Progenitor cell of endocrine pancreas (in vitro differentiated cells): ENCODE measurements at regions not wholly inside any gene's neighbourhood (a gene's known extent, or its start where the extent isn't known, plus 50 kb on each side); places are given as distances from the start of the nearest gene placed in this dataset.

Experiments
- DNase-seq: peaks from one replicate; pipeline ENCODE4 v3.0.0; 2021; ENCODE audit warnings: low spot score; ENCODE audit not compliant: unreplicated experiment
- H3K27ac Mint-ChIP-seq: 2 replicates; pipeline ENCODE4 v1.8.0; 2021; ENCODE audit warnings: mild to moderate bottlenecking, moderate library complexity, mixed read lengths
- H3K27me3 Mint-ChIP-seq: 2 replicates; pipeline ENCODE4 v1.8.0; 2021; ENCODE audit warnings: mixed read lengths
- H3K36me3 Mint-ChIP-seq: 2 replicates; pipeline ENCODE4 v1.8.0; 2022; ENCODE audit warnings: mixed read lengths; ENCODE audit not compliant: insufficient read depth
- H3K4me1 Mint-ChIP-seq: 2 replicates; pipeline ENCODE4 v1.8.0; 2021; ENCODE audit warnings: low read depth, mixed read lengths
- H3K4me3 Mint-ChIP-seq: 2 replicates; pipeline ENCODE4 v1.8.0; 2021; ENCODE audit warnings: low read depth, mild to moderate bottlenecking, moderate library complexity, mixed read lengths
- H3K9me3 Mint-ChIP-seq: 2 replicates; pipeline ENCODE4 v1.8.0; 2021; ENCODE audit warnings: low read depth, mixed read lengths
- CTCF ChIP-seq: fragments of 200-600 bp; sonication (generic); IDR thresholded peaks from one replicate; pipeline ENCODE4 v1.5.0; 2021; ENCODE audit warnings: antibody characterized with exemption, mild to moderate bottlenecking; ENCODE audit not compliant: unreplicated experiment

- no peak for DNase-seq
- no peaks in the 10 kb centered on the region for H3K36me3 Mint-ChIP-seq
- peaks cover 2% of the 10 kb centered on the region for H3K4me1 Mint-ChIP-seq
- H3K9me3 Mint-ChIP-seq = no peaks in the 10 kb centered on the region
- H3K4me3 Mint-ChIP-seq = no peak overlapping the region
- peaks cover 3% of the 10 kb centered on the region for H3K27me3 Mint-ChIP-seq
- no peak overlapping the region for H3K27ac Mint-ChIP-seq
- TF ChIP-seq CTCF = no peak
Observed at GRCh38 chr1:67605209-67605780, 79.7 kb upstream of the GADD45A start.

GRCh38 chr1:67607286-67607685 is 77.7 kb upstream of the GADD45A start:
- H3K4me1 Mint-ChIP-seq = peaks cover 2% of the 10 kb centered on the region
- H3K9me3 Mint-ChIP-seq = no peaks in the 10 kb centered on the region
- no peak for TF ChIP-seq CTCF
- no peak overlapping the region for H3K27ac Mint-ChIP-seq
- no peak overlapping the region for H3K4me3 Mint-ChIP-seq
- no peak for DNase-seq
- H3K27me3 Mint-ChIP-seq = peaks cover 6% of the 10 kb centered on the region
- no peaks in the 10 kb centered on the region for H3K36me3 Mint-ChIP-seq

DNA sequence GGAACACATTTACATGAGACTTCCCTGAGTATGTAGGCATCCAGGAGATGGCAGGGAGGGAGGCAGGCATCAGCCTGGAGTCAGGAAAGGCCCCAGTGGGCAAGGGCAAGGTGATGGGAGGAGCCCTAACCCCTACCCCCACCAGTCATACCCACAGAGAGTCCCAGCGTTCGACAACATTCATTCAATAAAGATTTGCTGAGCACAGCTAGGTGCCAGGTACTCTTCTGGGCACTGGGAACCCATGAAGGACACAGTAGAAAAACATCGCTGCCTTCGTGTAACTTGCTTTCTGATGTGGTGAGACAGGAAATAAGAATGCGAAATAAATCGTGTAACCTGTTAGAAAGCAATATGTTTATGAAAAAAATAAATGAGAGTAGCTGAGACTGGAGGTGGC is 77.3 kb upstream of the GADD45A start:
- Mint-ChIP-seq H3K4me1 (peaks cover 2% of the 10 kb centered on the region), H3K27ac (no peak overlapping the region), H3K4me3 (no peak overlapping the region), H3K27me3 (peaks cover 6% of the 10 kb centered on the region), H3K36me3 (no peaks in the 10 kb centered on the region), H3K9me3 (no peaks in the 10 kb centered on the region)
- no peak for TF ChIP-seq CTCF
- DNase-seq = no peak

- Mint-ChIP-seq H3K27ac (no peak overlapping the region), H3K4me3 (no peak overlapping the region), H3K9me3 (no peaks in the 10 kb centered on the region), H3K4me1 (peaks cover 2% of the 10 kb centered on the region), H3K36me3 (no peaks in the 10 kb centered on the region), H3K27me3 (peaks cover 6% of the 10 kb centered on the region)
- no peak for DNase-seq
- no peak for TF ChIP-seq CTCF
Observed at GRCh38 chr1:67608661-67609576, 76.1 kb upstream of the GADD45A start.

DNA sequence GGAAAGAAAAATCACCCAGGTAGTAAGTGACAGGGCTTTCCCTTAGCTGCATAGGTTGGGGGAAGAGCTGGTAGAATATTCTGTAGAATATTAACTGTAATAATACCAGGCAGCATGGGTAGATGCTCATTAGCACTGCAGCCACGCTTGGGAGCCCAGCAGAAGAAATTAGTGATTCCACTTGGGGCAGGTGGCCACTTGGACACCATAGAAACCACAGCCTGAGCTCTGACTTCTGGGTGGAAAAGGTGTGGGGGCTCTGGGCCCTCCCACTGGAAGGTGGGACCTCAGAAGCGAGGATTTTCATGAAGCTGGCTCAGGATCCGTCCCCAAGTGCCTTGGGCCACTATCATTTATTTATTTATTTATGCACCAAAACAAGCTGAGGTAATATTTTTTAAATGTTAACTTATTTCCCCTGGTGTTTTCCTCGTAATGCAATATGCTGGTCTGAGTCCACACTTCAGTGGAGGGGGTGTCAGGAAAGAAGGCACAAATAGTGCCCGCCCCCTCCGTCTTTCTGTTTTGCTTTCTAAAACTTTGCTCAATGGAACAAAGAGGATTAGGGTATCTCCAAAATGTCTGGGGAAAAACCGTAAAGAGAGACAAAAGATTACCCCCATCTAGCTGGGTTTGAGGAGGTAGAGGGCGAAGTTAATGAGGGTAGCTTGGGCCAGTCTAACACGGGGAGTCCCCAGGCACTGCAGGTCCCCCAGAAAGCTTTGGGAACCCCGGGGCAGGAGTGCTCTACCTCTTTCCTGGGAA is 75.2 kb upstream of the GADD45A start:
- no peak for TF ChIP-seq CTCF
- Mint-ChIP-seq H3K4me1 (peaks cover 2% of the 10 kb centered on the region), H3K4me3 (no peak overlapping the region), H3K9me3 (no peaks in the 10 kb centered on the region), H3K27me3 (peaks cover 6% of the 10 kb centered on the region), H3K27ac (no peak overlapping the region), H3K36me3 (no peaks in the 10 kb centered on the region)
- DNase-seq = no peak
